Neural cell (in vitro differentiated cells): ENCODE measurements at regions not wholly inside any gene's neighbourhood (a gene's known extent, or its start where the extent isn't known, plus 50 kb on each side); places are given as distances from the start of the nearest gene placed in this dataset.

Experiments
- H2AFZ ChIP-seq: fragments of 200-600, 300-800 bp; sonication (generic), shearing (Covaris generic); 2 replicates; pipeline ENCODE4 v1.6.0; 2014; ENCODE audit warnings: low read depth, mild to moderate bottlenecking, antibody characterized with exemption, low read length, moderate library complexity
- H3F3A ChIP-seq: fragments of 200-600 bp; shearing (Covaris generic); 2 replicates; pipeline ENCODE4 v1.6.1; 2016; ENCODE audit warnings: mild to moderate bottlenecking, moderate library complexity, mixed read lengths, antibody characterized with exemption, low read length; ENCODE audit not compliant: insufficient read depth, poor library complexity, severe bottlenecking
- H3K27ac ChIP-seq: fragments of 200-600, 300-800 bp; sonication (generic), shearing (Covaris generic); 2 replicates; pipeline ENCODE4 v1.5.1; 2014; ENCODE audit warnings: mild to moderate bottlenecking, low read length, moderate library complexity
- H3K27me3 ChIP-seq: fragments of 300-800, 200-600 bp; sonication (generic), shearing (Covaris generic); 2 replicates; pipeline ENCODE4 v1.6.0; 2014; ENCODE audit warnings: mild to moderate bottlenecking, low read depth, low read length, moderate library complexity; ENCODE audit not compliant: insufficient read depth
- H3K36me3 ChIP-seq: fragments of 300-800, 200-600 bp; sonication (generic), shearing (Covaris generic); 2 replicates; pipeline ENCODE4 v1.5.1; 2014; ENCODE audit warnings: mild to moderate bottlenecking, antibody characterized with exemption, low read length, moderate library complexity; ENCODE audit not compliant: insufficient read depth
- H3K4me2 ChIP-seq: fragments of 300-800, 200-600 bp; sonication (generic), shearing (Covaris generic); 2 replicates; pipeline ENCODE4 v1.6.0; 2014; ENCODE audit warnings: mild to moderate bottlenecking, low read length
- H3K4me3 ChIP-seq: fragments of 300-800, 200-600 bp; sonication (generic), shearing (Covaris generic); 2 replicates; pipeline ENCODE4 v1.5.1; 2014; ENCODE audit warnings: mild to moderate bottlenecking, low read length, moderate library complexity
- H3K79me2 ChIP-seq: fragments of 200-600 bp; shearing (Covaris generic); replicated peaks from 2 replicates; pipeline ENCODE4 v1.6.0; 2014; ENCODE audit warnings: mild to moderate bottlenecking, low read length, moderate library complexity; ENCODE audit not compliant: insufficient read depth
- H3K9ac ChIP-seq: fragments of 300-800, 200-600 bp; sonication (generic), shearing (Covaris generic); 2 replicates; pipeline ENCODE4 v1.6.1; 2016; ENCODE audit warnings: mild to moderate bottlenecking, low read length, mixed read lengths
- H3K9me2 ChIP-seq: fragments of 200-600 bp; shearing (Covaris generic); 2 replicates; pipeline ENCODE4 v1.6.1; 2016; ENCODE audit warnings: mild to moderate bottlenecking, low read length, mixed read lengths; ENCODE audit not compliant: insufficient read depth
- H3K9me3 ChIP-seq: fragments of 200-600, 300-800 bp; sonication (generic), shearing (Covaris generic); 2 replicates; pipeline ENCODE4 v1.6.1; 2016; ENCODE audit warnings: mild to moderate bottlenecking, mixed run types, low read length, moderate library complexity, mixed read lengths
- H4K20me1 ChIP-seq: fragments of 200-600 bp; shearing (Covaris generic); 2 replicates; pipeline ENCODE4 v1.6.1; 2016; ENCODE audit warnings: mild to moderate bottlenecking, mixed run types; ENCODE audit not compliant: insufficient read depth
- EP300 ChIP-seq: fragments of 450-650 bp; conservative IDR thresholded peaks from 2 replicates; pipeline ENCODE4 v1.6.1; 2014; ENCODE audit warnings: antibody characterized with exemption, mild to moderate bottlenecking, moderate library complexity; ENCODE audit not compliant: poor library complexity, severe bottlenecking
- EZH2 ChIP-seq: fragments of 200-600, 300-800 bp; shearing (Covaris generic), sonication (generic); IDR thresholded peaks from 2 replicates; pipeline ENCODE4 v1.6.1; 2014; ENCODE audit warnings: antibody characterized with exemption, low read length, borderline replicate concordance, mild to moderate bottlenecking; ENCODE audit not compliant: insufficient read depth, poor library complexity, severe bottlenecking
- MXI1 ChIP-seq: fragments of 450-650 bp; conservative IDR thresholded peaks from 2 replicates; pipeline ENCODE4 v1.6.1; 2014; ENCODE audit warnings: antibody characterized with exemption, mild to moderate bottlenecking; ENCODE audit not compliant: poor library complexity, severe bottlenecking
- POLR2AphosphoS5 ChIP-seq: IDR thresholded peaks from 2 replicates; pipeline ENCODE4 v1.6.1; 2012
- RAD21 ChIP-seq: fragments of 450-650 bp; conservative IDR thresholded peaks from 2 replicates; pipeline ENCODE4 v1.6.1; 2014; ENCODE audit warnings: antibody characterized with exemption, mild to moderate bottlenecking, moderate library complexity
- SMC3 ChIP-seq: fragments of 450-650 bp; conservative IDR thresholded peaks from 2 replicates; pipeline ENCODE4 v1.6.1; 2014; ENCODE audit warnings: antibody characterized with exemption, mild to moderate bottlenecking, moderate library complexity; ENCODE audit not compliant: poor library complexity
- TAF1 ChIP-seq: IDR thresholded peaks from 2 replicates; pipeline ENCODE4 v1.6.1; 2012; ENCODE audit warnings: low read depth
- TF ChIP-seq, protein P1 (sequence below): IDR thresholded peaks from 2 replicates; pipeline ENCODE4 v1.6.1; 2012; ENCODE audit warnings: borderline replicate concordance
- TF ChIP-seq, protein P2 (sequence below): fragments of 450-650 bp; IDR thresholded peaks from 2 replicates; pipeline ENCODE4 v1.5.1; 2014; ENCODE audit warnings: antibody characterized with exemption, mild to moderate bottlenecking, moderate library complexity; ENCODE audit not compliant: poor library complexity, severe bottlenecking

DNA sequence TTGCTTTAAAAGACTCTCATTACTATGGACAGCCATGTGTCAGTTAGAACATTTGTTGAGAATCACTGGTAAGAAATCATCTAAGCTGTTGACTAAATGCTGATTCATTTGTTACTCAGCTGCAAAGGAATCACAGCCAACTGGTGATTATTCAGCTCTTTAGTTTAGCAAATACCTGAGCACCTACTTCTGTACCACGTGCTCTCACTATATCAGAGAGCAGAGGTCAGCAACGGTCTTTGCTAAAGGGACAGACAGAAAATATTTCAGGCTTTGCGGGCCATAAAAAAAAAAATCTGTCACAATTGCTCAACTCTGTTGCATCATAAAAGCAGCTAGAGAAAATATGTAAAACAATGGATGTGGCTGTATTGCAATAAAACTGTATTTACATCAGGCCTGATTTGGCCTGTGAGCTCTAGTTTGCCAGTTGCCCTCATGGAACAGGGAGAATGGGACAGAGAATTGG is 377.6 kb downstream of the DNAH5 start:
- Histone ChIP-seq H3K4me3 (no peak overlapping the region), H2AFZ (no peak overlapping the region), H3K27ac (no peak overlapping the region), H3K36me3 (no peaks in the 10 kb centered on the region), H3K79me2 (no peaks in the 10 kb centered on the region), H3K9me3 (no peaks in the 10 kb centered on the region), H3K27me3 (no peaks in the 10 kb centered on the region), H4K20me1 (no peaks in the 10 kb centered on the region), H3K4me2 (no peak overlapping the region), H3F3A (no peaks in the 10 kb centered on the region), H3K9me2 (no peaks in the 10 kb centered on the region), H3K9ac (no peak overlapping the region)
- no peak for TF ChIP-seq MXI1
- peak; percentile 29 for TF ChIP-seq POLR2AphosphoS5
- TF ChIP-seq, protein P1, sequence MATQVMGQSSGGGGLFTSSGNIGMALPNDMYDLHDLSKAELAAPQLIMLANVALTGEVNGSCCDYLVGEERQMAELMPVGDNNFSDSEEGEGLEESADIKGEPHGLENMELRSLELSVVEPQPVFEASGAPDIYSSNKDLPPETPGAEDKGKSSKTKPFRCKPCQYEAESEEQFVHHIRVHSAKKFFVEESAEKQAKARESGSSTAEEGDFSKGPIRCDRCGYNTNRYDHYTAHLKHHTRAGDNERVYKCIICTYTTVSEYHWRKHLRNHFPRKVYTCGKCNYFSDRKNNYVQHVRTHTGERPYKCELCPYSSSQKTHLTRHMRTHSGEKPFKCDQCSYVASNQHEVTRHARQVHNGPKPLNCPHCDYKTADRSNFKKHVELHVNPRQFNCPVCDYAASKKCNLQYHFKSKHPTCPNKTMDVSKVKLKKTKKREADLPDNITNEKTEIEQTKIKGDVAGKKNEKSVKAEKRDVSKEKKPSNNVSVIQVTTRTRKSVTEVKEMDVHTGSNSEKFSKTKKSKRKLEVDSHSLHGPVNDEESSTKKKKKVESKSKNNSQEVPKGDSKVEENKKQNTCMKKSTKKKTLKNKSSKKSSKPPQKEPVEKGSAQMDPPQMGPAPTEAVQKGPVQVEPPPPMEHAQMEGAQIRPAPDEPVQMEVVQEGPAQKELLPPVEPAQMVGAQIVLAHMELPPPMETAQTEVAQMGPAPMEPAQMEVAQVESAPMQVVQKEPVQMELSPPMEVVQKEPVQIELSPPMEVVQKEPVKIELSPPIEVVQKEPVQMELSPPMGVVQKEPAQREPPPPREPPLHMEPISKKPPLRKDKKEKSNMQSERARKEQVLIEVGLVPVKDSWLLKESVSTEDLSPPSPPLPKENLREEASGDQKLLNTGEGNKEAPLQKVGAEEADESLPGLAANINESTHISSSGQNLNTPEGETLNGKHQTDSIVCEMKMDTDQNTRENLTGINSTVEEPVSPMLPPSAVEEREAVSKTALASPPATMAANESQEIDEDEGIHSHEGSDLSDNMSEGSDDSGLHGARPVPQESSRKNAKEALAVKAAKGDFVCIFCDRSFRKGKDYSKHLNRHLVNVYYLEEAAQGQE, result no peak
- no peak for TF ChIP-seq EZH2
- peak; percentile 40 for TF ChIP-seq EP300
- TF ChIP-seq RAD21, result no peak
- no peak for TF ChIP-seq SMC3
- TF ChIP-seq TAF1, result no peak
- TF ChIP-seq, protein P2, sequence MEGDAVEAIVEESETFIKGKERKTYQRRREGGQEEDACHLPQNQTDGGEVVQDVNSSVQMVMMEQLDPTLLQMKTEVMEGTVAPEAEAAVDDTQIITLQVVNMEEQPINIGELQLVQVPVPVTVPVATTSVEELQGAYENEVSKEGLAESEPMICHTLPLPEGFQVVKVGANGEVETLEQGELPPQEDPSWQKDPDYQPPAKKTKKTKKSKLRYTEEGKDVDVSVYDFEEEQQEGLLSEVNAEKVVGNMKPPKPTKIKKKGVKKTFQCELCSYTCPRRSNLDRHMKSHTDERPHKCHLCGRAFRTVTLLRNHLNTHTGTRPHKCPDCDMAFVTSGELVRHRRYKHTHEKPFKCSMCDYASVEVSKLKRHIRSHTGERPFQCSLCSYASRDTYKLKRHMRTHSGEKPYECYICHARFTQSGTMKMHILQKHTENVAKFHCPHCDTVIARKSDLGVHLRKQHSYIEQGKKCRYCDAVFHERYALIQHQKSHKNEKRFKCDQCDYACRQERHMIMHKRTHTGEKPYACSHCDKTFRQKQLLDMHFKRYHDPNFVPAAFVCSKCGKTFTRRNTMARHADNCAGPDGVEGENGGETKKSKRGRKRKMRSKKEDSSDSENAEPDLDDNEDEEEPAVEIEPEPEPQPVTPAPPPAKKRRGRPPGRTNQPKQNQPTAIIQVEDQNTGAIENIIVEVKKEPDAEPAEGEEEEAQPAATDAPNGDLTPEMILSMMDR, result no peak

DNA sequence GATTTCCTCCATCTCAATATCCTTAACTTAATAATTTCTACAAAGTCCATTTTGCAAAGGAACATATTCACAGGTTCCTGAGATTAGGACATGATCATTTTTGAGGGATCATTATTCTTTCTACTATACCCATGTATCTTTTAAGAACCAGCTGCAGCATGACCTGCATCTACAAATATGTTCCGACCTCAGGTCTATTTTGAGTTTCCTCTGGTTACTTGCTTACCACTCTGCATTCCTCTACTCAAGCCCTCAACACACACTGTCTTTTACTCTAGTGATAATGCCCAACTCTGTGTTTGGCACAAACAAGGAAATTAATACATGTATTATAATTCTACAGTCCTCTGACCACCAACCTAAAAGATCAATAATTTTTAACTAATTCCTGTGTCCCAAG is 386.1 kb downstream of the DNAH5 start:
- Histone ChIP-seq H3K4me3 (no peak overlapping the region), H3K4me2 (no peak overlapping the region), H3K9me2 (no peaks in the 10 kb centered on the region), H3K27me3 (no peaks in the 10 kb centered on the region), H3K9me3 (no peaks in the 10 kb centered on the region), H3F3A (no peaks in the 10 kb centered on the region), H2AFZ (no peak overlapping the region), H4K20me1 (no peaks in the 10 kb centered on the region), H3K9ac (no peak overlapping the region), H3K36me3 (no peaks in the 10 kb centered on the region), H3K79me2 (no peaks in the 10 kb centered on the region), H3K27ac (no peak overlapping the region)
- TF ChIP-seq POLR2AphosphoS5 (no peak), SMC3 (no peak), RAD21 (no peak), TAF1 (no peak), EP300 (no peak), EZH2 (no peak), MXI1 (no peak)
- TF ChIP-seq, protein P1, result no peak
- TF ChIP-seq, protein P2, result no peak
